ENCODE measurements at regions not wholly inside any gene's neighbourhood (a gene's known extent, or its start where the extent isn't known, plus 50 kb on each side); places are given as distances from the start of the nearest gene placed in this dataset.

DNA sequence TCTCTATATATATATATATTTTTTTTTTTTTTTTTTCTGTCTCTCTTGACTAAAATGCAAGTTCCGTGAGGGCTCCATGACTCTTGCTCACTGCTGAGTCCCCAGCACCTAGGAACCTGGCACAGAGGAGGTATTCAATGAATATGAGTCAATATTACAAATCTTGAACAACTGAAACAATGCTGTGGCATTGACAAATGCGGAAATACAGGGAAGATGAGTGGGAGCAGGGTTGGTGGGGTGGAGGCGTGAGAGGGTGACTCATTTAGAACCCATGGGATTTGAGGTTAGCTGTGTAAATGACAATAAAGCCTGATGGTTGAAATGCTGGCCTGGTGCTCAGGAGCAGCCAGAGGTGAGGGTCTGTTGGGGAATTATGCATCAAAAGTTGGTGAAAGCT lies 121.7 kb upstream of the FUT8 start:
- ATAC-seq (ENCODE audit: insufficient number of reproducible peaks, low FRiP score, low read depth), result no peak
- no peak for TF ChIP-seq CTCF (IDR thresholded peaks at IDR 0.05)
- Histone ChIP-seq H3K4me3 (no peak overlapping the region), H3K36me3 (no peaks in the 10 kb centered on the region), H3K27me3 (replicated peaks; ENCODE audit: insufficient read depth) (no peaks in the 10 kb centered on the region), H3K9me3 (no peaks in the 10 kb centered on the region), H3K4me1 (ENCODE audit: control insufficient read depth in 1 of 2, low read depth in 2 of 2) (no peaks in the 10 kb centered on the region), H3K27ac (no peak overlapping the region)
- no peak for DNase-seq (ENCODE audit: low spot score)

DNA sequence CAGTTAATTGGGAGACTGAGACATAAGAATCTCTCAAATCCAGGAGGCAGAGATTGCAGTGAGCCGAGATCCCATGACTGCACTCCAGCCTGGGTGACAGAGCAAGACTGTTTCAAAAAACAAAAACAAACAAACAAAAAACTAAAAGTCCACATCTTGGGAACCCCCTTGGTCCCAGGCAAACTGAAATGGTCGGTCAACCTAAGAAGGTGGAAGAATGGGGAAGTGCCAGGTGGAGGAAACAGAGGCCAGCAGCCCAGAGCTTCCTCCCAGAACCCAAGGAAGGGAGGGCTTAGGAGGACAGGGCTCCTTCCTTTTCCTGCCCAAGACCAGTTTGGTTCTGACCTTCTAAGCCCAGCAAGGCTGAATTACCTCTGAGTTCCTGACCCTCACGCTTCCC lies 121.0 kb upstream of the FUT8 start:
- TF ChIP-seq CTCF (IDR thresholded peaks at IDR 0.05), result no peak
- no peaks in the 10 kb centered on the region for H3K4me1 ChIP-seq (ENCODE audit: control insufficient read depth in 1 of 2, low read depth in 2 of 2)
- no peaks in the 10 kb centered on the region for H3K27me3 ChIP-seq (replicated peaks; ENCODE audit: insufficient read depth)
- H3K9me3 ChIP-seq, result no peaks in the 10 kb centered on the region
- ATAC-seq (ENCODE audit: insufficient number of reproducible peaks, low FRiP score, low read depth), result no peak
- H3K27ac ChIP-seq, result no peak overlapping the region
- DNase-seq (ENCODE audit: low spot score), result no peak
- H3K36me3 ChIP-seq, result no peaks in the 10 kb centered on the region
- no peak overlapping the region for H3K4me3 ChIP-seq

GRCh38 chr14:65294816-65295215 lies 117.7 kb upstream of the FUT8 start:
- Histone ChIP-seq H3K27me3 (replicated peaks; ENCODE audit: insufficient read depth) (no peaks in the 10 kb centered on the region), H3K4me1 (ENCODE audit: control insufficient read depth in 1 of 2, low read depth in 2 of 2) (no peaks in the 10 kb centered on the region), H3K4me3 (no peak overlapping the region), H3K27ac (no peak overlapping the region), H3K9me3 (no peaks in the 10 kb centered on the region), H3K36me3 (no peaks in the 10 kb centered on the region)
- ATAC-seq (ENCODE audit: insufficient number of reproducible peaks, low FRiP score, low read depth) (no peak), DNase-seq (ENCODE audit: low spot score) (no peak)
- no peak for TF ChIP-seq CTCF (IDR thresholded peaks at IDR 0.05)

DNA sequence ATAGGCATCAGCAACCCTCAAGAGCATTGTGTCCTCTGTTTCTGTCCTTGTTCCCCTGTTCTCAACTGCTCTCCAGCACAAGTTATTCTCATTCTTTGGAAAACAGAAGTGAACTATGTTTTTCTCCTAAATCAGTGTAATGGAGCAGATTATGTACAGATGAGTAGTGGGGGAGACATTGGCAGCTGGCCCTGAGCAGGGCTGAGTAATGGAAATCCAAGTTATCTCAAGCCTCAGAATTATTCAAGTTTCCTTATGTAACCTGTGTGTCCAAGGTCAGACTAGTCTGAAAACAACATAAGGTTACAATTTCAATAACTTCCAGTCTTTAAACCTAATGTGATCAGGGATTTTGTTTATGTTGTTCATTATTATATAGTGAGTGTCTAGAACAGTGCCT lies 116.1 kb upstream of the FUT8 start:
- Histone ChIP-seq H3K4me3 (no peak overlapping the region), H3K27ac (no peak overlapping the region), H3K36me3 (no peaks in the 10 kb centered on the region), H3K27me3 (replicated peaks; ENCODE audit: insufficient read depth) (no peaks in the 10 kb centered on the region), H3K9me3 (no peaks in the 10 kb centered on the region), H3K4me1 (ENCODE audit: control insufficient read depth in 1 of 2, low read depth in 2 of 2) (no peaks in the 10 kb centered on the region)
- TF ChIP-seq CTCF (IDR thresholded peaks at IDR 0.05), result no peak
- no peak for ATAC-seq (ENCODE audit: insufficient number of reproducible peaks, low FRiP score, low read depth)
- DNase-seq (ENCODE audit: low spot score), result no peak

DNA sequence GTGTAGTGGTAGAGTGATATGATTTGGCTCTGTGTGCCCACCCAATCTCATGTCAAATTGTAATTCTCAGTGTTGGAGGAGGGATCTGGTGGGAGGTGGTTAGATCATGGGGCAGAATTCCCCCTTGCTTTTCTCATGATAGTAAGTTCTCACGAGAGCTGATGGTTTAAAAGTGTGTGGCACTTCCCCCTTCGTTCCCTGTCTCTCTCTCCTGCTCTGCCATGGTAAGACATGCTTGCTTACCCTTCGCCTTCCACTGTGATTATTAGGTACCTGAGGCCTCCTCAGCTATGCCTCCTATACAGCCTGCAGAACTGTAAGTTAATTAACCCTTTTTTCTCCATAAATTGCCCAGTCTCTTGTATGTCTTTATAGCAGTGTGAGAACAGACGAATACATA lies 115.7 kb upstream of the FUT8 start:
- TF ChIP-seq CTCF (IDR thresholded peaks at IDR 0.05), result no peak
- no peaks in the 10 kb centered on the region for H3K4me1 ChIP-seq (ENCODE audit: control insufficient read depth in 1 of 2, low read depth in 2 of 2)
- ATAC-seq (ENCODE audit: insufficient number of reproducible peaks, low FRiP score, low read depth) (no peak), DNase-seq (ENCODE audit: low spot score) (no peak)
- no peaks in the 10 kb centered on the region for H3K9me3 ChIP-seq
- H3K27ac ChIP-seq, result no peak overlapping the region
- no peaks in the 10 kb centered on the region for H3K27me3 ChIP-seq (replicated peaks; ENCODE audit: insufficient read depth)
- H3K36me3 ChIP-seq, result no peaks in the 10 kb centered on the region
- no peak overlapping the region for H3K4me3 ChIP-seq
